GM20000 (cell line): ENCODE measurements at regions not wholly inside any gene's neighbourhood (a gene's known extent, or its start where the extent isn't known, plus 50 kb on each side); places are given as distances from the start of the nearest gene placed in this dataset.

Experiments used
- DNase-seq: peaks from one replicate; pipeline ENCODE4 v3.0.0; 2012; ENCODE audit warnings: low spot score
- TF ChIP-seq, protein P1 (sequence below): IDR thresholded peaks from 2 replicates; pipeline ENCODE4 v1.5.1; 2012; ENCODE audit warnings: mild to moderate bottlenecking, control low read depth; ENCODE audit errors: extremely low read depth, missing control alignments

DNA sequence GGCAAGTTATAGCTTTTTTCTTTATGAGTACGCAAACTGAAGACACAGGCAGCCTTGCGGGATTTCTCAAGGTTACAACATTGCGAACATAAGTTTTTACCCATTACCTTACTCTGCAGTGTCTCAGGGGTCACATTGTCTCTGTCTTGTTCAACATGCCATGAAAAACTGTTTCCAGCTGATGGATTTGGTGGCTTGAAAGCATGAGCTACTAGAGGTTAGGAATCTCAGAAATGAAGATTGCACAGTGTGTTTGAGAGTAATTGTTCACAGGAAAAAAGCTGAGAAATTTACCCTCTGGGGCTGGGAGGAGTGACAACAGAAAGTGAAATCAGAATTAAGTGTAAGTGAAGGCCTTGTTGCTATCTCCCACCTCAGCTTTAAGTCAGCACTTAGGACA is 568.6 kb downstream of the TAFA4 start:
- TF ChIP-seq, protein P1, sequence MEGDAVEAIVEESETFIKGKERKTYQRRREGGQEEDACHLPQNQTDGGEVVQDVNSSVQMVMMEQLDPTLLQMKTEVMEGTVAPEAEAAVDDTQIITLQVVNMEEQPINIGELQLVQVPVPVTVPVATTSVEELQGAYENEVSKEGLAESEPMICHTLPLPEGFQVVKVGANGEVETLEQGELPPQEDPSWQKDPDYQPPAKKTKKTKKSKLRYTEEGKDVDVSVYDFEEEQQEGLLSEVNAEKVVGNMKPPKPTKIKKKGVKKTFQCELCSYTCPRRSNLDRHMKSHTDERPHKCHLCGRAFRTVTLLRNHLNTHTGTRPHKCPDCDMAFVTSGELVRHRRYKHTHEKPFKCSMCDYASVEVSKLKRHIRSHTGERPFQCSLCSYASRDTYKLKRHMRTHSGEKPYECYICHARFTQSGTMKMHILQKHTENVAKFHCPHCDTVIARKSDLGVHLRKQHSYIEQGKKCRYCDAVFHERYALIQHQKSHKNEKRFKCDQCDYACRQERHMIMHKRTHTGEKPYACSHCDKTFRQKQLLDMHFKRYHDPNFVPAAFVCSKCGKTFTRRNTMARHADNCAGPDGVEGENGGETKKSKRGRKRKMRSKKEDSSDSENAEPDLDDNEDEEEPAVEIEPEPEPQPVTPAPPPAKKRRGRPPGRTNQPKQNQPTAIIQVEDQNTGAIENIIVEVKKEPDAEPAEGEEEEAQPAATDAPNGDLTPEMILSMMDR: no peak
- DNase-seq: no peak

DNA sequence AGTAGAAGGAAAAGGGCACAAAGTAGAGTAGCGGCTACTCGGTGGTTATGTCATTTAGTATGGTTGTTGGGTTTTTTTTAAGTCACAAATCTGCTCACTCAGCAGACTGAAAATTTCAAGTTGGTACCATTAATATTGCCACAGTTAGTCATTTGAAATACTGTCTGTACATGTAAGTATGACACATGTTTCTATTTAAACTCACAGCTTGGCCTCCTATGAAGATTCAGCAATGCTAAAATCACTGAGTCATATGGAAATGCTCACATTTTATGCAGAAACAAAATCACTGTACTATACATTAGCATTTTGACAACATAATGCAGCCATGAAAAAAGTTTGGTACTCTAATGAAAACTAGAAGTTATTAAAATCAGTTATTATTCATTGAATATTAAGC is 571.9 kb downstream of the TAFA4 start:
- TF ChIP-seq, protein P1: no peak
- DNase-seq: no peak

DNA sequence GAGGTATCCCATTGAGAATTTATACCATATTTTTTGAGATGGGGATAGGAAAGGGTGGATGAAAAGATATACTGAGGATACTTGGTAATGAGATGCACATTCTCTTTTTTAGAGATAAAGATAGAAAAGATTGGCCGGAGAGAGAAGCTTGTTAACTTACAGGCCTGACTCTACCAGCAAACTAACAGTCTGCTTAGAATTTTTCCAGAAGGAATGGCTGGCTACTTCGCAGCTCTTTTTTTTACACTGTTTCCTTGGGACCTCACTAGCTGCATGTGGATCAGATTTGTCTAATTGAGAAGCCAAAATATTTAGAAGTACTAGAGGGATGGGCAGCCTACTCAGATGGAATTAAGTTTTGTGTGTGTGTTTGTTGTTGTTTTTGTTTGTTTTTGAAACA is 586.6 kb downstream of the TAFA4 start:
- no peak for DNase-seq
- TF ChIP-seq, protein P1: no peak

DNA sequence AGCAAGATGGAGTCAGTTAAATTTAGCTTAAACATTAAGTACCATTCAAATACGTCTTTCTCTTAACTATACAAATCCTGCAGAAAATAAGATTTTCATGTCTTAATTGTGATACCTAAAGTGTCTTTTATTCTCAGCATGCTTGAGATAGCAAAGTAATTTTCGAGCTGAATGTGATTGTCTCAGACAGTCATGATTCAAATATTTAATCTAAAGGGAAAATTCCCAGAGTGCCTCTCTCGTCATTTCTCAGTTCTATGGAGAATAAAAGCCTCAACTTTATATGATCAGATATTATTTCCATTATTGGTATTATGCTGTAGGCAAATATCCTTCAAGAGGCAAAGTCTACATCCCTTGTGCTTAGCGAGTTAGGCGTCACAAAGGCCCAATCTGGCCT is 589.9 kb downstream of the TAFA4 start:
- DNase-seq: no peak
- TF ChIP-seq, protein P1: no peak

DNA sequence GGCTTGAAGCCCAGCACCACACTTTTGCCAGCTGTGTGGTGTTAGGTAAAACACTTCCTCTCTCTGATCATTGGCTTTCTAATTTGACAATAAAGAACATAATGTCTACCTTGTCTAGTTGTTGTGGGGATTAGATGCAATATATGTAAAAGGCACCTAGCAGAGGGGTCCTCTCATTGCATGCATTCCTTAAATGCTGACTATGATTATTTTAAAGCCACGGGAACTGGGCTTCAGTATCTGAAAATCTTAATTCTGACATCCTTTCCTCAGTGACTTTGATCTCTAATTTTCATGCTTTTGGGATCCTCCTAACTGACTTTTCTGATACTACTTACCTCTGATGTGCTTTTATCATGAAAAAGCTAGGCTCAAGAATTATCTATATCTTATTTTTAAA is 596.3 kb downstream of the TAFA4 start:
- no peak for DNase-seq
- TF ChIP-seq, protein P1: no peak

DNA sequence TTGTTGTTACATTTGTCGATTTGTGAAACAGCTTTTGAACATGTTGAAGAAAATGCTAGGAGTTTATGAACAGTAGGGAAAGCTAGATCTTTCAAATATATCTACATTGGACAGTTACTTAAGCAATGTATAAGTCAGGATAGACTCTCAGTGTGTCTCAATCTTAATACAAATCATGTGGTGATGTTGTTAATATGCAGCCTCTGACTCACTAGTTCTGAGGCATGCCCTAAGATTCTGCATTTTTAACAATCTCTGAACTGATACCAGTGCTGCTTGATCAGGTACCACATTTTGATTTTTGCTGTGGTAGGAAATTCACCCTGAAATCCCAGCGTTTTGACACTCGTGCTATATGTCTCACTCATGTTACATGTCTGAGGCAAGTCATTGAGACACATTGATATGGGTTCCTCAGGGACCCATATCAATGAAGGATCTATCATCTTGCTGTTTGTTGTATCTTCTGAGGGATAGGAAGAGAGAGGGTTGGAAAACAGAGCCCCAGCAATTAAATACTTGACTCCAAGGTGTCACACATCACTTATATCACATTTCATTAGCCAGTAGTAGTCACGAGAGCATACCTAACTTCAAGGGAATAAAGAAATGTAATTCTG is 597.9 kb downstream of the TAFA4 start:
- no peak for DNase-seq
- TF ChIP-seq, protein P1: no peak

DNA sequence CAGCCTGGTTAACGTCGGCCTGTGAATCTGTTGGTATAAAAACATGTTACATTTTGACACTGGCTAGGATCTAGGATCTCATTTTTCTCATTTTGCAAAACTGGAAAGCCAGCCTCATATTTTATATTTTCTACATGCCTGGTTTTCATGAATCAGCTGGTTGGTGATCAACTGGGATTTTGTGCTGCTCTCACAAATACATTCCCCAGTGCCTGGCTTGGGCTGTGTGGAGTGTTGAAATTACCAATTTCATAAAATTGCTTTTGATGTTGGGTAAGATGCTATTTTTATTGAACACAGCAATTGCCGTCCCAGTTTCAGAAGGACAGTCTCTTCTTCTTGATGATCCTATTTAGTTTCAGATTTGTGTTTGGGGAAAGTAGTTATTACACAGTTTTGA is 604.3 kb downstream of the TAFA4 start:
- TF ChIP-seq, protein P1: no peak
- DNase-seq: no peak

DNA sequence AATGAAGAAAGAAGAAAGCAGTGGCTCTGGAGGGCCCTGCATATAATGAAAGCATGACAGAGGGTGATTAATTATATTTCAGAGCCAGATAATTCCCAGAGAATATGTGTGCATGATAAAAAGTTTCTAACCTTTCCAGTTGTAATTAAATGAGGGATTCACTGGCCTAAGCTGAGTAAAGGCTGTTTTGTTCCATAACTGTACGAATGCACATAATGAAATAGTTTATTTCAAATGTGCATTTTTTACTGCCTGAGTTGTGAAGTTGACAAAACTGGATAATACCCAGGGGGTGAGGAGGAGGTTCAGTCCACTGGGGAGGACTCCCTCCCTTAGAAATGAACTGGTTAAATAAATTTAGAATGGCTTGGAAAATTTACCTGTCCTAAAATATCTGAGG is 616.4 kb downstream of the TAFA4 start:
- DNase-seq: no peak
- TF ChIP-seq, protein P1: no peak
